GM12873 (cell line): ENCODE measurements at regions not wholly inside any gene's neighbourhood (a gene's known extent, or its start where the extent isn't known, plus 50 kb on each side); places are given as distances from the start of the nearest gene placed in this dataset.

Experiments
- TF ChIP-seq, protein P1 (sequence below): IDR thresholded peaks from 2 replicates; pipeline ENCODE4 v1.5.1; 2012; ENCODE audit warnings: low read depth, mild to moderate bottlenecking, moderate library complexity, low read length, control low read depth; ENCODE audit not compliant: insufficient read depth; ENCODE audit errors: missing control alignments

DNA sequence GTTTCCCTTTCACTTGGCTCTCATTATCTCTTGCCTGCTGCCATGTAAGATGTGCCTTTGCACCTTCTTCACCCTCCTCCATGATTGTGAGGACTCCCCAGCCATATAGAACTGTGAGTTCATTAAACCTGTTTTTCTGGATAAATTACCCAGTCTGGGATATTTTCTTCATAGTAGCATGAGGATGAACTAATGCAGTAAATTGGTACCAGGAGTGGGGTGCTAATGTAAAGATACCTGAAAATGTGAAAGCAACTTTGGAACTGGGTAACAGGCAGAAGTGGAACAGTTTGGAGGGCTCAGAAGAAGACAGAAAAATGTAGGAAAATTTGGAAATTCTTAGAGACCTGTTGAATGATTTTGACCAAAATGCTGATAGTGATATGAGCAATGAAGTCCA is 487.4 kb downstream of the LMO7 start:
- TF ChIP-seq, protein P1, sequence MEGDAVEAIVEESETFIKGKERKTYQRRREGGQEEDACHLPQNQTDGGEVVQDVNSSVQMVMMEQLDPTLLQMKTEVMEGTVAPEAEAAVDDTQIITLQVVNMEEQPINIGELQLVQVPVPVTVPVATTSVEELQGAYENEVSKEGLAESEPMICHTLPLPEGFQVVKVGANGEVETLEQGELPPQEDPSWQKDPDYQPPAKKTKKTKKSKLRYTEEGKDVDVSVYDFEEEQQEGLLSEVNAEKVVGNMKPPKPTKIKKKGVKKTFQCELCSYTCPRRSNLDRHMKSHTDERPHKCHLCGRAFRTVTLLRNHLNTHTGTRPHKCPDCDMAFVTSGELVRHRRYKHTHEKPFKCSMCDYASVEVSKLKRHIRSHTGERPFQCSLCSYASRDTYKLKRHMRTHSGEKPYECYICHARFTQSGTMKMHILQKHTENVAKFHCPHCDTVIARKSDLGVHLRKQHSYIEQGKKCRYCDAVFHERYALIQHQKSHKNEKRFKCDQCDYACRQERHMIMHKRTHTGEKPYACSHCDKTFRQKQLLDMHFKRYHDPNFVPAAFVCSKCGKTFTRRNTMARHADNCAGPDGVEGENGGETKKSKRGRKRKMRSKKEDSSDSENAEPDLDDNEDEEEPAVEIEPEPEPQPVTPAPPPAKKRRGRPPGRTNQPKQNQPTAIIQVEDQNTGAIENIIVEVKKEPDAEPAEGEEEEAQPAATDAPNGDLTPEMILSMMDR = no peak

DNA sequence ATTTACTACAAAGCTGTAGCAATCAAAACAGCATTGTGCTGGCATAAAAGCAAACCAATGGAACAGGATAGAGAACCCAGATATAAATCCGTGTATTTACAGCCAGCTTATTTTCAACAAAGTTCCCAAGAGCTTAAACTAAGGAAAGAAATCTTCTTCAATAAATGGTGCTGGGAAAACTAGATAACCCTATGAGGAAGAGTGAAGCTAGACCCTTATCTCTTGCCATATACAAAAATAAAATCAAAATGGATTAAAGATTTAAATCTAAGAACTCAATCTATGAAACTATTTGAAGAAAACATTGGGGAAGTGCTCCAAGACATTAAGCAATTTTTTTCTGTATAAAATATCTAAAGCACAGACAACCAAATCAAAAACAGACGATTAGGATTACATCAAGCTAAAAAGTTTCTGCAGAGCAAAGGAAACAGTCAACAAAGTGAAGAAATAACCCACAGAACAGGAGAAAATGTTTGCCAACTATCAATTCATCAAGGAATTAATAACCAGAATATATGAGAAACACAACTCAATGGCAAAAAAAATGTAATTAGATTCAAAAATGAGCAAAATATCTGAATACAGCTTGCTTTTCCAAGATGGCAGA is 480.7 kb downstream of the LMO7 start:
- TF ChIP-seq, protein P1 = no peak

DNA sequence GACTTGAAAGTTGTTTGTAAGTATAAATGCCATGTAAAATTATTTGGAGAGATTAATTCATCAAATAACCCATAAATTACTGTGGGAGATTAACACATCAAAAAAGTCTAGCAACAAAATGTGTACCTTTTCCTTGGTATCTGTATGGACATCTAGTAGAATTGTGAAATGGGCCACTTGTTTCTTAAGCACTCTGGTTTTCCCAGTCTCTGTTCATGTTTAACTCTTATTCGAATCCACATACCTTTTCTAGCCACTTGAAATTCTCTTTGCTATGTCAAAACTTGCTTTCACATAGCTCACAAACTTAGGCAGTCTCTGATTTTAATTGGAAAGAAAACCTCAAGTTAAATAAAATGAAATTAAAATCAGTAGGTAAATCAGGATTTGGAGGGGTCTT is 470.6 kb downstream of the LMO7 start:
- TF ChIP-seq, protein P1 = no peak

DNA sequence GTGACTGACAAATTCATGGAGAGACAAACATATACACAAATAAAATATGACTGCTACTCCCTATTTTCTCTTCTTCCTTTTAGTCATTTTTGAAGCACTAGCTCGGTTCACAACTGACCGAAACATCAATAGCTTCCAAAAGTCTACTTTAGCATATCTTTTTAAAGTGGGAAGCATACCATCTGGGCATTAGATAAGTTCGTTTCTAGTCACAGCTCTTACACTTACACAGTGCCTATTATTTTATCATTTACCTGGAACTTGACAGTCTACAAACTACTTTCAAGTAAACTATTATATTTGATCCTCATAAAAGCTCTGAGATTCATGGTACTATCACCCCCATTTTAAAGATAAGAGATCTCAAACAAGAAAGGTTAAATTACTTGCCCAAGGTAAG is 458.5 kb downstream of the LMO7 start:
- TF ChIP-seq, protein P1 = no peak

DNA sequence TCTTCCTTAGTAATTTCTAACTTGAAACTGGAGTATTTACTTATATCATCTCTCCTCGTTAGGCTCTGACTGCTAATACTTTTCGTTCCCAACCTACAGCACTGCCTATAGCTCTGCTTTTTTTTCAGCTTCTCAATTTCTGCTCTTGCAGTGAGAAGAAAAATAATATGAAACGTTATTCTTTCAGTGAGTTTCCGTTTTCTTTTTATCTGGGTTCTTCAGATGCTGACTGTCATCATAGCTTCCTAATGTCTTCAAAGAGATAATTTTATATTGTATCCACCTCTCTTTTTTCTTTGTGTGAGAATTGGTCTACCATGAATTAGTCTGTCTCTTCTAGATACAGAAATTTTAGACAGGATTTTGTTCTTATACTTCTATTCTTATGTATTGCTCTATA is 454.9 kb downstream of the LMO7 start:
- TF ChIP-seq, protein P1 = no peak

DNA sequence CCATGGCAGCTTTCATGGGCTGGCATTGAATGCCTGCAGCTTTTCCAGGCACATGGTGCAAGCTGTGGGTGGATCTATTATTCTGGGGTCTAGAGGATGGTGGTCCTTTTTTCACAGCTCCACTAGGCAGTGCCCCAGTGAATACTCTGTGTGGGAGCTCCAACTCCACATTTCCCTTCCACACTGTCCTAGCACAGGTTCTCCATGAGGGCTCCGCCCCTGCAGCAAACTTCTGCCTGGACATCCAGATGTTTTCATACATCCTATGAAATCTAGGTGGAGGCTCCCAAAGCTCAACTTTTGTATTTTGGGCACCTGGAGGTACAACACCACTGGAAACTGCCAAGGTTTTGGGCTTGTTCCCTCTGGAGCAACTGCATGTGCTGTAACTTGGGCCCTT is 450.6 kb downstream of the LMO7 start:
- TF ChIP-seq, protein P1 = no peak

DNA sequence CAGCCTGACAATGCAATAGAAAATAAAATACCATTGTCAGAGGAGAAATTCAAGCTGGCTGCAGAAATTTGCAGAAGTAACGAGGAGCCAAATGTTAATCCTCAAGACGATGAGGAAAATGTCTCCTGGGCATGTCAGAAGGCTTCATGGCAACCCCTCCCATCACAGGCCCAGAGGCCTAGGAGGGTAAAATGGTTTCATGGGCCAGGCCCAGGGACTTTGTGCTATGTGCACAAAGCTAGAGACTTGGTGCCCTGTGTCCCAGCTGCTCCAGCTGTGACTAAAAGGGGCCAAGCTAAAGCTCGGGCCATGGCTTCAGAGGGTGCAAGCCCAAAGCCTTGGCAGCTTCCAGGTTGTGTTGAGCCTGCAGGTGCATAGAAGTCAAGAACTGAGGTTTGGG is 431.7 kb downstream of the LMO7 start:
- TF ChIP-seq, protein P1 = no peak
